SK-N-MC (cell line): ENCODE measurements at regions not wholly inside any gene's neighbourhood (a gene's known extent, or its start where the extent isn't known, plus 50 kb on each side); places are given as distances from the start of the nearest gene placed in this dataset.

ENCODE experiments used
- EZH2 ChIP-seq: fragments of 200-600 bp; sonication (generic); IDR thresholded peaks from one replicate; pipeline ENCODE4 v1.6.1; 2017; ENCODE audit warnings: antibody characterized with exemption
- POLR2AphosphoS5 ChIP-seq: IDR thresholded peaks from 2 replicates; pipeline ENCODE4 v1.6.1; 2012; ENCODE audit warnings: mild to moderate bottlenecking, low read depth, low read length, borderline replicate concordance

DNA sequence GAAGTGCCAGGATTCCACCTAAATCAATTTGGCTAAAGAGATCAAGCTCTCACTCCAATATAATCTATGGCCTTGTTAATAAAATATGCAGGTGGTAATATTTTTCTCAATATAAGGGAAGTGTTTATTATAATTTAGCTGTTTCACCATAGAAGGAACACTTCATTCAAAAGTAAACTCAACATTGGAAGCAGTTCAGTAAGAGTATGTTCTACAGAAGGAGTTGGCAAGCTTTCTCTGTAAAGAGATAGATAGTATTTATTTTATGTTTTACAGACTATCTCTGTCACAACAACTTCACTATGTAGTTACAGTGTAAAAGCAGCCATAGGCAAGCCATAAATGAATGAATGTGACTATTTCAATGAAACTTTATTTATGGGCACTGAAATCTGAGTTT lies 313.6 kb upstream of the ANO3 start:
- no peak for TF ChIP-seq EZH2
- TF ChIP-seq POLR2AphosphoS5: no peak
